LNCaP clone FGC (cell line): ENCODE measurements at regions not wholly inside any gene's neighbourhood (a gene's known extent, or its start where the extent isn't known, plus 50 kb on each side); places are given as distances from the start of the nearest gene placed in this dataset.

Source experiments
- DNase-seq: peaks from one replicate; pipeline ENCODE4 v3.0.0-alpha.2; 2011; ENCODE audit warnings: low read depth
- H3K4me3 ChIP-seq: 2 replicates; pipeline ENCODE4 v1.5.1; 2011; ENCODE audit warnings: mild to moderate bottlenecking, low read depth, low read length, control low read depth
- CTCF ChIP-seq: IDR thresholded peaks from 2 replicates; pipeline ENCODE4 v1.5.1; 2012; ENCODE audit warnings: mild to moderate bottlenecking; ENCODE audit not compliant: control insufficient read depth, insufficient read depth; ENCODE audit errors: extremely low read depth

GRCh38 chr11:70549796-70550195 lies 151.5 kb downstream of the CTTN start:
- no peak for TF ChIP-seq CTCF
- H3K4me3 ChIP-seq: no peak overlapping the region
- no peak for DNase-seq

GRCh38 chr11:70550456-70551195 lies 152.3 kb downstream of the CTTN start:
- DNase-seq: no peak
- no peak overlapping the region for H3K4me3 ChIP-seq
- TF ChIP-seq CTCF: no peak

GRCh38 chr11:70551351-70552166 lies 153.2 kb downstream of the CTTN start:
- TF ChIP-seq CTCF: no peak
- H3K4me3 ChIP-seq: no peak overlapping the region
- no peak for DNase-seq

GRCh38 chr11:70552167-70553150 lies 154.1 kb downstream of the CTTN start:
- TF ChIP-seq CTCF: no peak
- DNase-seq: no peak
- H3K4me3 ChIP-seq: no peak overlapping the region

GRCh38 chr11:70555078-70555477 lies 156.7 kb downstream of the CTTN start:
- H3K4me3 ChIP-seq: no peak overlapping the region
- no peak for TF ChIP-seq CTCF
- DNase-seq: no peak

- no peak for DNase-seq
- TF ChIP-seq CTCF: no peak
- H3K4me3 ChIP-seq: no peak overlapping the region
These were observed 158.8 kb downstream of the CTTN start for GRCh38 chr11:70556884-70557741.
